CD4-positive, alpha-beta T cell (primary cell): ENCODE measurements at regions not wholly inside any gene's neighbourhood (a gene's known extent, or its start where the extent isn't known, plus 50 kb on each side); places are given as distances from the start of the nearest gene placed in this dataset.
"Not testable (repeated sequence)": the region's sequence is repeated elsewhere in the genome, so short reads cannot be mapped to it uniquely, and the experiment has no call there.

ENCODE experiments used
- ATAC-seq: fragments of 200-7000 bp; cut with Tn5 transposase; one replicate; pipeline ENCODE4 v1.10.0; 2022; ENCODE audit warnings: mild to moderate bottlenecking; ENCODE audit not compliant: poor library complexity
- CTCF ChIA-PET: fragments of 350-600 bp; sonication (Branson Sonifier 250); formaldehyde crosslinking; loops from one replicate; lab custom pipeline; 2021; ENCODE audit warnings: antibody characterized with exemption, inconsistent platforms; lab: Charles Lee
- POLR2A ChIA-PET: fragments of 350-600 bp; sonication (Branson Sonifier 250); formaldehyde crosslinking; loops from one replicate; lab custom pipeline; 2021; ENCODE audit warnings: antibody characterized with exemption, inconsistent platforms; lab: Charles Lee
- DNase-seq, 14 experiments: peaks; one replicate each; pipeline ENCODE4 v3.0.0-alpha.2; 2013 to 2020; ENCODE audit warnings: mixed read lengths in 2 of 14
- H3K27ac ChIP-seq, 2 donors: one replicate each; pipeline versions ENCODE4 v1.5.1 to v1.7.0; 2013; ENCODE audit warnings: low read length in 2 of 2, low read depth in 1 of 2, mild to moderate bottlenecking in 1 of 2
- H3K27me3 ChIP-seq, 2 experiments: 1 replicate in 1 of 2; 2 replicates in 1 of 2; pipeline versions ENCODE4 v1.6.1 to v1.7.0; 2013; ENCODE audit warnings: low read length in 2 of 2, control low read depth in 1 of 2, mild to moderate bottlenecking in 1 of 2, moderate library complexity in 1 of 2; ENCODE audit not compliant: insufficient read depth in 2 of 2, control insufficient read depth in 1 of 2
- H3K36me3 ChIP-seq: one replicate; pipeline ENCODE4 v1.6.1; 2013; ENCODE audit warnings: low read length, control low read depth; ENCODE audit not compliant: insufficient read depth
- H3K4me1 ChIP-seq: one replicate; pipeline ENCODE4 v1.6.1; 2013; ENCODE audit warnings: low read length, control low read depth; ENCODE audit not compliant: insufficient read depth
- H3K4me3 ChIP-seq: one replicate; pipeline ENCODE4 v1.5.1; 2013; ENCODE audit warnings: mild to moderate bottlenecking, low read length, moderate library complexity
- H3K9me3 ChIP-seq, 2 experiments: 1 replicate in 1 of 2; 2 replicates in 1 of 2; pipeline versions ENCODE4 v1.6.1 to v1.7.0; 2013; ENCODE audit warnings: low read length in 2 of 2, mild to moderate bottlenecking in 2 of 2, control low read depth in 1 of 2, moderate library complexity in 1 of 2; ENCODE audit not compliant: control insufficient read depth in 1 of 2, insufficient read depth in 1 of 2
- H3K27ac Mint-ChIP-seq: one replicate; pipeline ENCODE4 v1.8.0; 2020; ENCODE audit warnings: mixed read lengths
- H3K27me3 Mint-ChIP-seq: one replicate; pipeline ENCODE4 v1.8.0; 2021; ENCODE audit warnings: mixed read lengths
- H3K36me3 Mint-ChIP-seq: one replicate; pipeline ENCODE4 v1.8.0; 2021; ENCODE audit warnings: low read depth, mixed read lengths
- H3K4me1 Mint-ChIP-seq: one replicate; pipeline ENCODE4 v1.8.0; 2021; ENCODE audit warnings: low read depth, mixed read lengths
- H3K4me3 Mint-ChIP-seq: one replicate; pipeline ENCODE4 v1.8.0; 2020; ENCODE audit warnings: mild to moderate bottlenecking, mixed read lengths
- H3K9me3 Mint-ChIP-seq: one replicate; pipeline ENCODE4 v1.8.0; 2020; ENCODE audit warnings: mixed read lengths
- CTCF ChIP-seq: fragments of 200-600 bp; IDR thresholded peaks from one replicate; pipeline ENCODE4 v1.8.0; 2022; ENCODE audit warnings: antibody characterized with exemption, mild to moderate bottlenecking
- intact Hi-C, 2 experiments: fragments of 100-400 bp; cut with DNase I in 1 of 2; cut with micrococcal nuclease in 1 of 2; formaldehyde crosslinking; loops; one replicate each; pipeline versions ENCODE4 v1.15.1 to v1.9.0; 2023 to 2025; cut with DNase I, micrococcal nuclease

DNA sequence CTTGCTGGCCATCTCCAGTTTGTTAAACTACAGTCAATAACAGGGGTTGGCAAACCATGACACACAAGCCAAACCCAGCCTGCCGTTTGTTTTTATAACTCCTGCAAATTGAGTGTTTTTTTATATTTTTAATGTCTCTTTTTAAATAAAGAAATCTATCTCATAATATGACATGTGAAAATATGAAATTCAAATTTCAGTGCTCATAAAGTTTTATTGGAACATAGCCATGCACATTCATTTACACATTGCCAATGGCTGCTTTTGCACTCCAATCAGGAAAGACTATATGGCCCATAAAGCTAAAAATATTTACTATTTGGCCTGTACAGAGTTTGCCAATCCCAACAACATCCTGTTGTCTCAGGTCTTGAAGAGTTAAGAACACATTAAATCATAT, 129.0 kb upstream of the SRSF6 start:
- Histone ChIP-seq H3K4me1 (no peaks in the 10 kb centered on the region), H3K27ac (no peak overlapping the region), H3K36me3 (no peaks in the 10 kb centered on the region), H3K9me3 (peaks cover 4 to 24% of the 10 kb centered on the region in 2 experiments), H3K27me3 (no peaks in the 10 kb centered on the region), H3K4me3 (no peak overlapping the region)
- no peaks in the 10 kb centered on the region for H3K36me3 Mint-ChIP-seq
- intact Hi-C loops = no loop called here
- no peaks in the 10 kb centered on the region for H3K4me1 Mint-ChIP-seq
- POLR2A ChIA-PET = no interaction called here
- TF ChIP-seq CTCF = no peak
- H3K27ac Mint-ChIP-seq = no peak overlapping the region
- no peak for DNase-seq
- CTCF ChIA-PET = no interaction called here
- H3K9me3 Mint-ChIP-seq = peaks cover 3% of the 10 kb centered on the region
- no peak overlapping the region for H3K4me3 Mint-ChIP-seq
- ATAC-seq = no peak
- H3K27me3 Mint-ChIP-seq = peaks cover 17% of the 10 kb centered on the region

DNA sequence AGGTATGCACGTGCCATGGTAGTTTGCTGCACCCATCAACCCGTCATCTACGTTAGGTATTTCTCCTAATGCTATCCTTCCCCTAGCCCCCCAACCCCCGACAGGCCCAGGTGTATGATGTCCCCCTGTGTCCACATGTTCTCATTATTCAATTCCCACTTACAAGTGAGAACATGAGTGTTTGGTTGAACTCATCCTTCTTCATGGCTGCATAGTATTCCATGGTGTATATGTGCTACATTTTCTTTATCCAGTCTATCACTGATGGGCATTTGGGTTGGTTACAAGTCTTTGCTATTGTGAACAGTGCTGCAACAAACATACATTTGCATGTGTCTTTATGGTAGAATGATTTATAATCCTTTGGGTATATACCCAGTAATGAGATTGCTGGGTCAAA, 130.5 kb upstream of the SRSF6 start:
- DNase-seq, H3K27me3 ChIP-seq, H3K27ac Mint-ChIP-seq, H3K36me3 ChIP-seq, CTCF ChIA-PET, H3K4me1 ChIP-seq, H3K4me1 Mint-ChIP-seq, intact Hi-C loops, H3K9me3 Mint-ChIP-seq, H3K4me3 ChIP-seq, H3K36me3 Mint-ChIP-seq, H3K27ac ChIP-seq, ATAC-seq, POLR2A ChIA-PET, H3K4me3 Mint-ChIP-seq: not testable (repeated sequence)
- peaks cover 0 to 14% of the 10 kb centered on the region in 2 experiments for H3K9me3 ChIP-seq
- peaks cover 25% of the 10 kb centered on the region for H3K27me3 Mint-ChIP-seq

- Mint-ChIP-seq H3K4me3 (no peak overlapping the region), H3K27ac (no peak overlapping the region), H3K36me3 (no peaks in the 10 kb centered on the region), H3K4me1 (no peaks in the 10 kb centered on the region), H3K9me3 (no peaks in the 10 kb centered on the region), H3K27me3 (peaks cover 25% of the 10 kb centered on the region)
- H3K4me1 ChIP-seq = no peaks in the 10 kb centered on the region
- H3K36me3 ChIP-seq = no peaks in the 10 kb centered on the region
- no peak for ATAC-seq
- no peak overlapping the region for H3K4me3 ChIP-seq
- H3K27ac ChIP-seq = no peak overlapping the region
- ChIA-PET CTCF (no interaction called here), POLR2A (no interaction called here)
- H3K27me3 ChIP-seq = no peaks in the 10 kb centered on the region
- no peak for DNase-seq
- intact Hi-C loops = no loop called here
- H3K9me3 ChIP-seq = peaks cover 0 to 9% of the 10 kb centered on the region in 2 experiments
- TF ChIP-seq CTCF = no peak
Measured at GRCh38 chr20:43325926-43326325, 131.8 kb upstream of the SRSF6 start.

- H3K27ac Mint-ChIP-seq = no peak overlapping the region
- ChIA-PET CTCF (no interaction called here), POLR2A (no interaction called here)
- ATAC-seq (no peak), DNase-seq (no peak)
- no peaks in the 10 kb centered on the region for H3K9me3 Mint-ChIP-seq
- Histone ChIP-seq H3K36me3 (no peaks in the 10 kb centered on the region), H3K4me3 (no peak overlapping the region), H3K27me3 (peaks cover 0 to 1% of the 10 kb centered on the region in 2 experiments), H3K9me3 (peaks cover 0 to 9% of the 10 kb centered on the region in 2 experiments), H3K27ac (no peak overlapping the region), H3K4me1 (no peaks in the 10 kb centered on the region)
- intact Hi-C loops = no loop called here
- H3K4me1 Mint-ChIP-seq = no peaks in the 10 kb centered on the region
- H3K4me3 Mint-ChIP-seq = no peak overlapping the region
- TF ChIP-seq CTCF = no peak
- H3K27me3 Mint-ChIP-seq = peaks cover 25% of the 10 kb centered on the region
- H3K36me3 Mint-ChIP-seq = no peaks in the 10 kb centered on the region
Measured at GRCh38 chr20:43323592-43323991, 133.9 kb upstream of the PTPRT start.
